NCI-H2227 (cell line): ENCODE measurements at regions not wholly inside any gene's neighbourhood (a gene's known extent, or its start where the extent isn't known, plus 50 kb on each side); places are given as distances from the start of the nearest gene placed in this dataset.

Experiments used
- DNase-seq: peaks from one replicate; lab custom pipeline; 2025; ENCODE audit not compliant: unreplicated experiment; lab: John Stamatoyannopoulos, UW

DNA sequence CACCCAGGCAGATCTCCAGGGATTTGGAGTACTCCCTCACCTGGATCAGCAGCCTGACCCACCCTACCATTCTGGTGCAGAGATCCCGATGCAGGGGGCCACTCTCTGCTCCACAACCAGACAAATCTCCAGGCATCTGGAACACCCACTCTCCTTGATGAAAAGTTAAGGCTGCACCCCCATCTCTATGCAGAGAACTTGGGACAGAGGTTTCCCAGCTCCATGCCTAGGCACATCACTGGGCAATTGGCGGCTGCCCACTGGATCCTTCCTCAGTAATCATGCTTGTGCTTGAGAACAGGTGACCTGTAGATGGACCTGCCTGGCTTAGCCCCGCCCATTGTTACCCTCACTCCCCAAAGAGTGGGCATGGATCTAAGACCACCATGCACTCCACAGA is 624.9 kb downstream of the CBLN2 start:
- DNase-seq, result no peak

DNA sequence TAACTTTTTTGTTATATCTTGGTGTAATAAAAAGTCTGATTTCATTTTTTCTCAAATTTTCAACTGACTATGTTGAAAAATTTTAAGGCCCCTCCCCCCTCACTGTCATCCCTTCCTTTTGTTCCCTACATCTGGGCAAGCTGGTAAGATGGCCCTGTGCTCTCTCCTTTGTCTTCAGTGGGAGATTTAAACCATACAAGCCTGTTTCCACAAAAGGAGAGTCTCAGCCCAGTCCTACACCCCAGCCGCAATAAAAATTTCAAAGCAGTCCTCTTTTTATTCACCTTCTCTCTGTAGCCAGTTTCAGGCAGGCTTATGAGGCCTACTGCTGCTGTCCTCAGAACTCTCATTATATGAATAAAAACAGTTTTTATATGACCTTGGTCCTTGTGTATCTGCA is 630.5 kb downstream of the CBLN2 start:
- DNase-seq, result no peak

DNA sequence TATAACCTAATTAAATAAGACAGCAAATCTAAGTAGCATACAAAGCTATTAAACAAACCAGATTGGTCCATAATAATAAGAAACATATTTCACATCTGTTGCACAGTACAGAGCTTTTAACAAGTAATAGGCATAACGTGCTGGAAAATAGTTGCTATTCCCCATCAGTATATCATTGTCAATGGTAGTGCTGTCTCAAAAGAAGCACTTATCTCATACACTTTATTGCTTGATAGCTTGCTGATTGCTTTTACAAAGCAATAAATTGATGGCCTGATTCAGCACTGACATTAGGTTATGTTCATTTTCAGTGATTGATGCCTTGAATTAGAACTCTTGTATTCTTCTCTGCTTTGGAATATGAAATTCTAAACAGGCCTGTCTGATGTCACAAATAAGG is 641.7 kb downstream of the CBLN2 start:
- no peak for DNase-seq

DNA sequence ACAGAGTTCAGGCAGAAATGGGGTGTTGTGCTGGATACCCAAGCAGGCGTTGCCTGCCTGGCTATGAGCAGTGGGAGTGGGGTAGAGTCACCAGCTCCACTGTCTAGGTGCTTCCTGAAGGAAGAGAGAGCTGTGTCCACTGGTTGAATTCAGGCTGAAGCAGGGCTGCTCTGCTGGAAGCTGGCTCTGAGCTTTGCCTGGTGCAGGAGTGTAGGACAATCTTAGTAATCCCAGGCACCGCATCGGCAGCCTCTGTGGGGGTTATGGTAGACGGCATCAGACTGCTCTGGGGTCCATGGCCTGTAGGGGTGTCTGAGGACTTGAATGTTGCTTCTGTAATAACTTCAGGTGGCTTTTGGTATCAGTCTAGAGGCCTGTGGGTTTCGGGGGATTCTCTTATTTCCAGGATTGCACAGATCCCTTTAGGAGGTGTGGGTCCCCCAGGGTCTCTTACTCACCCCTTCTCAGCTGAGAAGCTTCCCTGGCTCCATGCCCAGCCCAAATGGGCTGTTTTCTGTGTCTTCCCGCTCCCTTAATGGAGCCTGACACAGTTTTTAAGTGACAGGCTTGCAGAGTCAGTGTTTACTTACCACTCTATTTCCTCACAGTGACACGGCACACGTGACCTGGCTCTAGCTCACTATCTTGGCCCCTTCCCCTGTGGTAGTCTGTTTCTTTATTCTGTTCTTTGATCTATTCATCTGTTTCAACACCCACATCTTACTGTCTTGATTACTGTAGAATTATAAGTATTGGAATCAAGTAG is 644.3 kb downstream of the CBLN2 start:
- DNase-seq, result no peak

DNA sequence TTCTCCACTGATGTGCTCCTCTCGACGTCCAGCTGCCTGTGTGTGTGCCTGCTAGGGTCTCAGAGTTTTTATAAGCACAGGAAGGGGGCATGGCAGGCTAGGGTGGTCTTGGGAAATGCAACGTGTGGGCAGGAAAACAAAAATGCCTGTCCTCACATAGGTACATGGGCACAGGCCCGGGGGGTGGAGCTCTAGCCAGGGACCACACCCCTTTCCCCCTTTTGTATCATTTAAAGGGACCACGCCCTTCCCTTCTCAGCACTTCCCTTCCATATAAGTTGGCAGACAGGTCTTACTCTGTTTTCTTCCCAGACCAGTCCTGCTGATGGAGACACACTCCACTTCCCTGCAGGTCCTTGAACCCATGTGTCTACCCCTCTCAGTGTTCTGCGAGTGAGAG is 645.0 kb downstream of the CBLN2 start:
- DNase-seq, result no peak

DNA sequence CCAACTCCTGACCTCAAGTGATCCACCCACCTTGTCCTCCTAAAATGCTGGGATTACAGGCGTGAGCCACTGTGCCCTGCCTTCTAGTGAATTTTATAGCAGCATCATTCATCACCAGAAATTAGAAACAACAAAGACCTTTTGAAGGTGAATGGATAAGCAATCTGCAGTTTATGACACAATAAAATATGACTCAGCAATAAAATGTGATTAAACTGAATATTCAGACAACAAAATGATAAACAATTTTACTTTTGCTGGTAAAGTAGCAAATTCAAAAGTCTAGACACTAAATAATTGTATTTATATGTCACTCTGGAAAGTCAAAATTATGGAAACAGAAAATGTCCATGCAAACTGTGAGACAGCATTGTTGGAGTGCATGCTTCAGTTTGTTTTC is 656.6 kb downstream of the CBLN2 start:
- DNase-seq, result no peak

DNA sequence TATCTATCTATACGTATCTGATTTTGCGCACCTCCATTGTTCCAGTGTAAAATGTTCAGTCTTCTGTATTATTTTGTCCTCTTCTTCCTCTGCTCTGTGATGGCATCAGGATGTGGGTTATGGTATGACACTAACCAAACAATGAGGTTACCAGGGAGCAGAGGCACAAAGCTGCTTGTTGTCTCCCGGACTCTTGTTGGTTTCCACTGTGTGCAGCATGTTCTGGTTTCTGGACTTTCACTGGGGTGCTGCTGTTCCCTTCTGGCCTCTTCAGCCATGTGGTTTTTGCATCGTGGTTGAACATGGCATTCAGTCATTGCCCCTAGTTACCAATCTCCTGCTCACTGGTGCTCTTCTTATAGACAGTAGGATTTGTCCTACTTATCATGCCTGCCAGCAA is 665.9 kb downstream of the CBLN2 start:
- no peak for DNase-seq

DNA sequence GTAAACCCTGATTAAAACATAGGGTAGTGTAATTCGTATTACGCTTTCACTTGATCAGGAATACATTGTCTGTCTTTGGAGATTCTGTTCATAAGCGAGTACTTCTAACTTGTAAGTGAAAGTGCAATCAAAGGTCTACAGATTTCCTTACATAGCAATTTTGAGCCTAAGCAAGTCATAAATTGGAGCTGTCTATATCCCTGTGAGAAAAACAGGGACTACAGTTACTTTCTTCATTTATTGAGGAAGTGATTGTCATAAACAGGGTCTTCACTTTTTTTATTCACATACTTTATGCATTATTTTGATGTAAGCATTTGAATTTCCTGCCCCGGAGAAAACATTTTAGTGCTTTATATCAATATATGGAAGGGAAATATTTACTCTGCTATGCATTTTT is 670.4 kb downstream of the CBLN2 start:
- DNase-seq, result no peak

DNA sequence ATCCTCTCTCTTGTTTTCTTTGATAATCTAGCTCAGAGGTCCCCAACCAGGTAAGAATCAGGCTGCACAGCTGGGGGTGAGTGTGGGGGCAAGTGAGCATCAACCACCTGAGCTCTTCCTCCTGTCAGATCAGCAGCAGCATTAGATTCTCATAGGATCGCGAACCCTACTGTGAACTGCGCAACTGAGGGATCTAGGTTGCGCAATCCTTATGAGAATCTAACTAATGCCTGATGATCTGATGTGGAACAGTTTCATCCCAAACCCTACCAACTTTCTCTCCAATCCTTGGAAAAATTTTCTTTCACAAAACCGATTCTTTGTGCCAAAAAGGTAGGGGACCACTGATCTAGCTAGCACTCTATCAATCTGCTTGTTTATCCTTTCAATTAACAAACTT is 678.3 kb downstream of the CBLN2 start:
- no peak for DNase-seq

DNA sequence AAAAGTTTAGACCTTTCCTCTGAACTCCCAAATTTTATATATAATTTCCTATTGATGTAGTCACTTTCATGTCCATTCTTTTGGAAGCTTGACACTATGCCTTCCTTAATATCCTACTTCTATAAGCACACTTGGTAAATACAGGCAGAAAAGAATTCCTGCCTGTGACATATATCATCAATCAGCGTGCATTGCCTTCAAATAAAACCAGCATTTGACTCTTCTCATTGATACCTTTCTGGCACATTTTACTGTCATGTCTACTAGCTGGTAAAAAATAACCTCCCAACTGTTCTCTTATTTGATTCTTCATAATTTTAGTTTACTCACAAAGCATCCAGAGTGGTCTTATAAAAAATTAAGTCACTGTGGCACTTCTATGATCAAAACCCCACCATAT is 693.5 kb downstream of the CBLN2 start:
- DNase-seq, result no peak

DNA sequence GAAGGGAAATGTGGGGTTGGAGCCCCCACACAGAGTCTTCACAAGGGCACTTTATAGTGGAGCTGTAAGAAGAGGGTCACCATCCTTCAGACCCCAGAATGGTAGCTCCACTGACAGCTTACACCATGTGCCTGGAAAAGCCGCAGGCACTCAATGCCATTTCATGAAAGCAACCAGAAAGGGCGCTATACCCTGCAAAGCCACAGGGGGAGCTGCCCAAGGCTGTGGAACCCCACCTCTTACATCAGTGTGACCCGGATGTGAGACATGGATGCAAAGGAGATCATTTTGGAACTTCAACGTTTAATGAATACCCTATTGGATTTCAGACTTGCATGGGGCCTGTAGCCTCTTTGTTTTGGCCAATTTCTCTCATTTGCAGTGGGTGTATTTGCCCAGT is 694.7 kb downstream of the CBLN2 start:
- DNase-seq, result no peak

DNA sequence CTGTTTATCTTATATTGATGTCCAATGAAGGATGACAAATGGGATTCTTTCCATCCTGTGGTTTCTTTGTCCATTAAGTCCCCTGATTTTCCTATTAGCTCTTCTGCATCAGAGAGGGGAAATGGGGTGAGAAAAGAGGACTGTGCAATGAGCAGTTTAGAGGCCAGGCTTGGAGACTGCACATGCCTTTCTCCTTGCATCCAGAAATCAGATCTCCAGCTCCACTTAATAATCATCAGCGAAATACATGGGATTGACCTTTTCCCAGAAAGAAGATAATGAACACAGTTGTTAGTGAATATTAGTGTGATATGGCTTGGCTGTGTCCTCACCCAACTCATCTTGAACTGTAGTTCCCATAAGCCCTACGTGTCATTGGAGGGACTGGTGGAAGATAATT is 697.4 kb downstream of the CBLN2 start:
- no peak for DNase-seq

DNA sequence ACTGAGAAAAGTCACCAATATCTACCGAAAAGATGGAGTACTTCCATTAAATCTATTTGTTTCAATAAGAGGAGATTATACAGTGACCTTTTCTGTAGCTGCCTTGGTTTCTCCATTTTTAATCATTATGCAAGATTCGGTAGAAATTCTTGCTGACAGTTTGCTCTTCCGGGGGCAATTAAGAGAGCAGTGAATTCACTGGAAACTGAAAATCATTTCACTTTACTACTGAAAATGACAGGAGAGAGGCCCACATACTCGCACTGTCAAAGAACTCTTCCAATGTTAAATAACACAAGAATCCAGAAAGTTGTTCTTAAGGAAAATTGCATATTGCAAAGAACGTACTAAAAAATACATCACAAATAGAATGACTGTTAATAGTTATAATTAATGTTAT is 699.3 kb downstream of the CBLN2 start:
- DNase-seq, result no peak

DNA sequence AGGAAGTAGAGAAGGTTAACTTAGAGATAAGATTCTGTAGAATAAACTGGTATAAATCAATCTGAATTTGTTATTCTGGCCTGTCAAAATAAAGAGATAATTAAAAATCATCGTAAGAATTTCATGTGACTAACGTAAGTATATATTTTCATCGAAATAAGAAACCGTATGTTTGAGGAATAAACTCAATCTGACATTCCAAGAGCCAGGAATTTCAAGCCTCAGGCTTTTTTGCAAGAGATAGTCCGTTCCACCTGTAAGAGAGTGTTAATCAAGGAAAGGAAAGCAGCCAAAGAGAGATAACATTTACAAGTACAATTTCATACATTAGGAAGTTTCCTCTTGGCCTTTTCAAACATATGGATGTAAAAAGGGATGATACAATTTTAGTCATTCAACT is 701.5 kb downstream of the CBLN2 start:
- DNase-seq, result no peak

DNA sequence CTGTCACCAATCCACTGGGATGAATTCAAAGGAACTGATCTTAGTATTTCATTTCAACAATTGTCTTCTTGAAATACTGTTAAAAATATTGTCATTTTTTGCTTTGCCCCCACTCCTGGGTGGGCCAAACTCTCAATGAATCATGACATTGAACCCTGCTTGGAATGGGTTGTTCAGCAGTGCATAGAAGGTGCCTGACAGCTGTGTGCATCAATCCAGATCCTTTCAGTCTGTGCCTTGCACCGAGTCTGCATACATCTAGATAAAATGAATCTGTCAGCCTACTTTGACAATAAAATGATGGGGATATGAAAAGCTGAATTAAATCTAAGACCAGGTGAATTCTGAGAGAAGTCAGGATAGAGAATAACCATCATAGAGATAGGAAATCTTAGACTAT is 706.6 kb downstream of the CBLN2 start:
- no peak for DNase-seq

DNA sequence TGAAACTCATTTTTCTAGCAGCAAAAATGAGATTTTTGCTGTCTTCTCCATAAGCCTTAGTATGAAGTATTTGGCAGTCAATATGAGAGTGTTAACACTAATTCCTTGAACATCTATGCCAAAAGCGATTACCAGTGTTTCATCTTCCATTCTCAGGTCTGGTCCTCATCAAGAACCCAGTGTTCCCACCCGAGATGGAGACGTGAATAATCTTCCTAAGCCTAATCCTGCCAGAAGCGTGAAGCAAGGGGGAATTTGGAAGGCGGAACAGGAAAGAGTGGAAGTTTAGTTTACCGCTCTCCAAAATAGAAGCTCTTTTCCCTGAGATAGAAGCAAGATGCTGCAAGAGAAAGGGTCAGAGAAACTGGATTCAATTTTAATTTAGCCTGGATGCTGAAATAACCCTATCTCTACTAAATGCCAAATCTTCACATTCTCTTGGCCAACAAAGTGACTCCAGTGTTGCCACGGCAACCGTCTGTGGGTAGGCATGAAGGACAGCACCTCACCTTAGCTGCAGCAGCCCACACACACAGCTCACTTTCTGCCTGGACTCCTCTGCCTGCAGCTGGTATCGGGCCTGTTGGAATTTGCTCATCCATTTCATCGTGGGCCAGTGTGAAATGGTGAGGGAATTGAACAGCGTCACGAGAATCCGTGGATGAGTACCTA is 711.1 kb downstream of the CBLN2 start:
- no peak for DNase-seq

DNA sequence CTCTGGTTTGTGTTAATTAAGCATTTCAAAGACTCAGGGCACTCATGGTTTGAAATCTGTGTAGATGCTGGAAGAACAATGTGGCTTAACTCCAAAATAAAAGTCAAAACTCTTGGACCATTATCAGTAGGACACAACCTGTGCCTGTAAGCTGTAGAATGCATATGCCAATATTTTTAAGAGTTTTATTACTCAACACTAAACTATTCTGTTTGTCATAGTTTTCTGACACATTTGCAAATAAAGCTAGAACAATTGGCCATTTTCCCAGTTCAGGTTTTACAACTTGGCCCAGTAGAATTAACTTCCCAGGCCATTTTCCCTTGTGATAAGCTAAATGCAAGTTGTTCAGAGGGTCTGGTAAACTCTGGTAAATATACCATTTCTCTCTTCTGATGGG is 713.1 kb downstream of the CBLN2 start:
- no peak for DNase-seq

DNA sequence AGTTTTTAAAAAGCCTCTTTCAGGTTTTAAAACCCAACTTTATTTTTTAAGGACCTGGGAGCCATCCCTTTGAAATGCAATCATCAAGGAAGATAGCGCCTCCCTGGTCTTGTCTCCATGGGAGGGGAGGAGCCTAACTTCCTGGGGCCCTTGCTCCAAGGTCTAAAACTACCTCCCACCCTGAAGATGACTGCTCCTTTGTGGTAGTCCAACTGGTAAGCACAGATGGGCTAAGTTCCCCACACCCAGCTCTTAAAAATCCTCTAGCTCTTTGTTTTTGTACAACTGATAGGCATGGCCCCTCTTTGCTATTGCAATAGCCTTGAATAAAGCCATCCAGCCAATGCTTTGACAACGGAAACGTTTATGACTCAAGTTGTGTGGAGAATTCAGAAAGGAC is 716.8 kb downstream of the CBLN2 start:
- DNase-seq, result no peak

DNA sequence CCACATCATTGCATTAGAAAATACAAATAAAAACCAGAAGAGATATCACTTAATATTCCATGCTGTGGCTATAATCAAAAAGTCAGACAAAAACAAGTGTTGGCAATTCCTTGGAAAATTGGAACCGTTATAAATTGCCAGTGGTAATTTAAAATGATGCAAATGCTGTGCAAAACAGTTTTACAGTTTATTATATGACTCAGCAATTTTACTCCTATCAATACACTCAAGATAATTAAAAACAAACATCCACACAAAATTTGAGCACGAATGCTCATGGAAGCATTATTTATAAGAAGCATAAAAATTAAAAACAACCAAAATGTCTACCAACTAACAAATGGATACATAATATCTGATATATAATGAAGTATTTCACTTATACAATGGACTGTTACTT is 728.8 kb downstream of the CBLN2 start:
- DNase-seq, result no peak

DNA sequence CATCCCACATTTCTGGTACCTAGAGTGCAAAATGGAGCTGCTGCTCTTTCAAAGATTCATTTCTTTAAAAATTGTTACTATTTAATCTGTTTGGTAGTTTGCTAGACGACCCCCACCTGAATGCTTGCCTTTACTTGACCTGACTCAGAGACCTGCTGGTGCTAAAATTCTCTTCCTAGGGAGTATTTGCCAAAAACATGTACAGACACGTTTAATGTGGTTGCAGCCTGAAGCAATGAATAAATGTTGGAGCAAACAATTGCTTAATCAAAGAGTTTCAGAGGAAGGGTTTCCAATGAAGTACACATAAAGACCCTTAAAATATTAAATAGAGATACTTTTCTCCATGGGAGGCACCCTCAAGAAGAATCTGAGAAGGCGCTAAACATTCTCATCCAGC is 734.4 kb downstream of the CBLN2 start:
- no peak for DNase-seq

DNA sequence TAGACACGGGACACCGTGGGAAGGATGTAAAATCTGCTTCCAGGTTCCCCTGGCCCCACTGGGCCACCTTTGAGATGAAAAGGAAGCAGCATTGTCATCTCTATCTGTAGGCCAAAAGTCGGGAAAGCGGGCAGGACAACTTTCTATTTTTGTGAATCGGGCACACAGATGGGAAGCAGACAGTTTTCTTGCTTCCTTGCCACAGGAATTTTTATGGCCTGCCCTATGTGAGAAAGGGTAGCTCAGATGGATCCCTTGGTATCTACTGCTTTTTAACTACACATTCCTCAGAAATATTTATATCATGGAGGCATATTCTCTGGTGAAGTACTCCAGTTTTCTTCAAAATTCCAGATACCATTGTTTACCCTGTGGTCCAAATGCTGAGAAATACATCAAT is 735.5 kb downstream of the CBLN2 start:
- DNase-seq, result no peak

DNA sequence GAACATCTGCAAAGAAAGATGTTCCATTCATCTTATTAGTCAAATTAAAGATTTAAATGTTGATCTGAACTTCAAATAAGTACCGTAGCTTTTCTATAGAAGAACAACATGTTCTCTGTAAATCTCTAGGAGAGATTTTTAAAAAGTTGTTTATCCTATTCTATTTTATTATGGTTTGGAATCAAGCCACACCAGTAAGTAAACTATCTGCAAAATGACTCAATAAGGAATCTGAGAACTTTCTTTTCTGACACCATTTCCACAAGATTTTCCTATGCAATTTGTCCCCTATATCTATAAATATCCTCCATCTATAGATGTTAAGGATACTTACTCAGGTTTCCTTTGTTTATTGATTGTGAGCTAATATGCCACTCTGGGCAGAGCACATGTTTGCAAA is 736.6 kb downstream of the CBLN2 start:
- no peak for DNase-seq
